ENCODE measurements at regions not wholly inside any gene's neighbourhood (a gene's known extent, or its start where the extent isn't known, plus 50 kb on each side); places are given as distances from the start of the nearest gene placed in this dataset.

DNA sequence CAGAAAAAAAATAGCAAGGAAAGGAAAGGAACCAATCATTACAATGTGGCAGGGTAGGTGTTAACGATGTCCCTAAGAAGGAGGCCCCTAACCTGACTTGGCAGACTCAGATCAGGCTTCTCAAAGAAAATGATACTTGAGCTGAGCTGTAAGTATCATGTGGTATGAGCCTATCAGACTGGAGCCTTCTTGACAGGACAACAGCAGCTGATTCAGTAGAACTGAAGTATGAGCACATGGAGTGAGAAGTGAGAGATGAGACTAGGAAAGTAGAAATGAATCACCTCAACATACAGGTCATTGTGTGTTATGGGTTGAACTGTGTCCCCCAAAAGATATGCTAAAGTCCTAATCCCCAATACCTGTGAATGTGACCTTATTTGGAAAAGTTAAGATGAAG lies 66.3 kb downstream of the MTERF1 start (continued):
- TF ChIP-seq, protein P1, sequence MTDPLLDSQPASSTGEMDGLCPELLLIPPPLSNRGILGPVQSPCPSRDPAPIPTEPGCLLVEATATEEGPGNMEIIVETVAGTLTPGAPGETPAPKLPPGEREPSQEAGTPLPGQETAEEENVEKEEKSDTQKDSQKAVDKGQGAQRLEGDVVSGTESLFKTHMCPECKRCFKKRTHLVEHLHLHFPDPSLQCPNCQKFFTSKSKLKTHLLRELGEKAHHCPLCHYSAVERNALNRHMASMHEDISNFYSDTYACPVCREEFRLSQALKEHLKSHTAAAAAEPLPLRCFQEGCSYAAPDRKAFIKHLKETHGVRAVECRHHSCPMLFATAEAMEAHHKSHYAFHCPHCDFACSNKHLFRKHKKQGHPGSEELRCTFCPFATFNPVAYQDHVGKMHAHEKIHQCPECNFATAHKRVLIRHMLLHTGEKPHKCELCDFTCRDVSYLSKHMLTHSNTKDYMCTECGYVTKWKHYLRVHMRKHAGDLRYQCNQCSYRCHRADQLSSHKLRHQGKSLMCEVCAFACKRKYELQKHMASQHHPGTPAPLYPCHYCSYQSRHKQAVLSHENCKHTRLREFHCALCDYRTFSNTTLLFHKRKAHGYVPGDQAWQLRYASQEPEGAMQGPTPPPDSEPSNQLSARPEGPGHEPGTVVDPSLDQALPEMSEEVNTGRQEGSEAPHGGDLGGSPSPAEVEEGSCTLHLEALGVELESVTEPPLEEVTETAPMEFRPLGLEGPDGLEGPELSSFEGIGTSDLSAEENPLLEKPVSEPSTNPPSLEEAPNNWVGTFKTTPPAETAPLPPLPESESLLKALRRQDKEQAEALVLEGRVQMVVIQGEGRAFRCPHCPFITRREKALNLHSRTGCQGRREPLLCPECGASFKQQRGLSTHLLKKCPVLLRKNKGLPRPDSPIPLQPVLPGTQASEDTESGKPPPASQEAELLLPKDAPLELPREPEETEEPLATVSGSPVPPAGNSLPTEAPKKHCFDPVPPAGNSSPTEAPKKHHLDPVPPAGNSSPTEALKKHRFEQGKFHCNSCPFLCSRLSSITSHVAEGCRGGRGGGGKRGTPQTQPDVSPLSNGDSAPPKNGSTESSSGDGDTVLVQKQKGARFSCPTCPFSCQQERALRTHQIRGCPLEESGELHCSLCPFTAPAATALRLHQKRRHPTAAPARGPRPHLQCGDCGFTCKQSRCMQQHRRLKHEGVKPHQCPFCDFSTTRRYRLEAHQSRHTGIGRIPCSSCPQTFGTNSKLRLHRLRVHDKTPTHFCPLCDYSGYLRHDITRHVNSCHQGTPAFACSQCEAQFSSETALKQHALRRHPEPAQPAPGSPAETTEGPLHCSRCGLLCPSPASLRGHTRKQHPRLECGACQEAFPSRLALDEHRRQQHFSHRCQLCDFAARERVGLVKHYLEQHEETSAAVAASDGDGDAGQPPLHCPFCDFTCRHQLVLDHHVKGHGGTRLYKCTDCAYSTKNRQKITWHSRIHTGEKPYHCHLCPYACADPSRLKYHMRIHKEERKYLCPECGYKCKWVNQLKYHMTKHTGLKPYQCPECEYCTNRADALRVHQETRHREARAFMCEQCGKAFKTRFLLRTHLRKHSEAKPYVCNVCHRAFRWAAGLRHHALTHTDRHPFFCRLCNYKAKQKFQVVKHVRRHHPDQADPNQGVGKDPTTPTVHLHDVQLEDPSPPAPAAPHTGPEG (CRISPR knock-in tag; IDR thresholded peaks at IDR 0.05) = no peak
- no peak for TF ChIP-seq CBFB (CRISPR knock-in tag; IDR thresholded peaks at IDR 0.05)
- no peak for TF ChIP-seq ZNF792 (CRISPR knock-in tag; IDR thresholded peaks at IDR 0.05)
- TF ChIP-seq FOXA1 (IDR thresholded peaks at IDR 0.05) = no peak
- TF ChIP-seq FOXA1 (CRISPR knock-in tag; IDR thresholded peaks at IDR 0.05) = no peak

Measured in HepG2 (cell line).